ENCODE measurements at regions not wholly inside any gene's neighbourhood (a gene's known extent, or its start where the extent isn't known, plus 50 kb on each side); places are given as distances from the start of the nearest gene placed in this dataset.

DNA sequence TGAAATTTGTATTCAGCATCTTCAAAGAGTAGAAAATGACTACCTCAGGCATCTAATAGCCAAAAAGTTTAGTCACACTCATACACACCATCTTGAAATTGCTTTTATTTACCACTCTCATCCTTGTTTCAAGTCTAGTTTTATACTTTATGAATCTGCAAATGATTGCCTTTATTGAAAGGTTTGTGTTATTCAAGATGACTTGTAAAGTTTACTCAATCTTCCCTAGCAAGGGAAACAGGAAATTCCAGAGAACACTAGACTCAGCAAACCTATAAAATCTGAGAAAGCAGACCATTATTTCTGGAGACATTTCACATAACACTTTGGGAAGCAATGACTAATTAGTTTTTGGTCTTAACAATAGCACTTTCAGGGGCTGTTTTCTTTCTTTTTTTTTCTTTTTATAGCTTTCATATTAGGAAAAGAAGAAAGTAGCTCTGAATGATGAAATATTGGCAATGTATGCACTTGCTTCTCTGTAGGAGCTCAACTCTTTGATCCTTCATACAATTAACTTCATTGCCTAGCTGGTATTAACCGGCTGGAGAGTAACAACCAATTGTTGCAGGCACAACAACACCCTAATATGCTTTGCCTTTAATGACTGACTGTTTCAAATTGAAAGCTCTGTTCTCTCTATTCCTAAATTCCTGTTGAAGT lies 68.9 kb upstream of the HDAC9 start:
- FAIRE-seq: peak; percentile 60
- H3K4me3 ChIP-seq (ENCODE audit: low read length in 3 of 3): no peak overlapping the region

DNA sequence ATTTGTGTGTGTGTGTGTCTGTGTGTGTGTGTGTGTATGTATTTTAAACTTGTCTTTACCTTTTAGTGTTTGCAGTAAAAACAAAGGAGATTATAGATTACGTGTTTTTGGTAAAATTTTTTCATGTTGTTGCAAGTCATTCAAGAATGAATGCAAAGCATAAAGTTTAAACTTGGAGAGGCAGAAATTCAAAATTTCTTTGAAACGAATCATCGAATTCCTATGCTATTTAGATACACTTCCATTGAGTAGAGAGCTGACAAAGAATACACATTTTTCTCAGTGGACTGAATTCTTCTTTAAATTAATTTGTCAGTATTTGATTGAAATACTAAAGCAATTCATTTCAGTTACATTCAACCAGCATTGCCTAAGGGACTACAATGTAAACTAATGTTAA lies 66.0 kb upstream of the HDAC9 start:
- no peaks in the 10 kb centered on the region for H3K9me3 ChIP-seq (ENCODE audit: control insufficient read depth in 2 of 3, insufficient read depth in 1 of 3, low read length in 3 of 3)
- intact Hi-C loops (cut with DNase I): no loop called here
- no peaks in the 10 kb centered on the region for H3K27me3 ChIP-seq (ENCODE audit: control insufficient read depth, insufficient read depth, low read length)
- H3K27ac ChIP-seq (ENCODE audit: low read depth in 2 of 2, low read length in 2 of 2): no peak overlapping the region
- no peaks in the 10 kb centered on the region for H3K36me3 ChIP-seq (ENCODE audit: control insufficient read depth in 2 of 3, insufficient read depth in 3 of 3, low read length in 3 of 3)
- H3K4me1 ChIP-seq (ENCODE audit: control insufficient read depth in 2 of 3, insufficient read depth in 2 of 3, low read depth in 1 of 3, low read length in 3 of 3): peaks cover 0 to 6% (median 2%) of the 10 kb centered on the region in 3 donors
- DNase-seq (no peak), FAIRE-seq (no peak)
- TF ChIP-seq, protein P1, sequence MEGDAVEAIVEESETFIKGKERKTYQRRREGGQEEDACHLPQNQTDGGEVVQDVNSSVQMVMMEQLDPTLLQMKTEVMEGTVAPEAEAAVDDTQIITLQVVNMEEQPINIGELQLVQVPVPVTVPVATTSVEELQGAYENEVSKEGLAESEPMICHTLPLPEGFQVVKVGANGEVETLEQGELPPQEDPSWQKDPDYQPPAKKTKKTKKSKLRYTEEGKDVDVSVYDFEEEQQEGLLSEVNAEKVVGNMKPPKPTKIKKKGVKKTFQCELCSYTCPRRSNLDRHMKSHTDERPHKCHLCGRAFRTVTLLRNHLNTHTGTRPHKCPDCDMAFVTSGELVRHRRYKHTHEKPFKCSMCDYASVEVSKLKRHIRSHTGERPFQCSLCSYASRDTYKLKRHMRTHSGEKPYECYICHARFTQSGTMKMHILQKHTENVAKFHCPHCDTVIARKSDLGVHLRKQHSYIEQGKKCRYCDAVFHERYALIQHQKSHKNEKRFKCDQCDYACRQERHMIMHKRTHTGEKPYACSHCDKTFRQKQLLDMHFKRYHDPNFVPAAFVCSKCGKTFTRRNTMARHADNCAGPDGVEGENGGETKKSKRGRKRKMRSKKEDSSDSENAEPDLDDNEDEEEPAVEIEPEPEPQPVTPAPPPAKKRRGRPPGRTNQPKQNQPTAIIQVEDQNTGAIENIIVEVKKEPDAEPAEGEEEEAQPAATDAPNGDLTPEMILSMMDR (IDR thresholded peaks at IDR 0.05; ENCODE audit: borderline replicate concordance, extremely low read depth, insufficient read depth): no peak
- no peak overlapping the region for H3K4me3 ChIP-seq (ENCODE audit: low read length in 3 of 3)
- no peak overlapping the region for H3K9ac ChIP-seq (ENCODE audit: low read length in 3 of 3)

More for the DNA sequence above, 68.9 kb upstream of the HDAC9 start:
- DNase-seq: peak in 2 of 5 donors; percentile 56 to 61
- Histone ChIP-seq H3K27ac (ENCODE audit: low read depth in 2 of 2, low read length in 2 of 2) (no peak overlapping the region), H3K9me3 (ENCODE audit: control insufficient read depth in 2 of 3, insufficient read depth in 1 of 3, low read length in 3 of 3) (no peaks in the 10 kb centered on the region), H3K27me3 (ENCODE audit: control insufficient read depth, insufficient read depth, low read length) (no peaks in the 10 kb centered on the region), H3K36me3 (ENCODE audit: control insufficient read depth in 2 of 3, insufficient read depth in 3 of 3, low read length in 3 of 3) (no peaks in the 10 kb centered on the region), H3K9ac (ENCODE audit: low read length in 3 of 3) (no peak overlapping the region), H3K4me1 (ENCODE audit: control insufficient read depth in 2 of 3, insufficient read depth in 2 of 3, low read depth in 1 of 3, low read length in 3 of 3) (peaks cover 2 to 6% (median 4%) of the 10 kb centered on the region in 3 donors)
- TF ChIP-seq, protein P1 (IDR thresholded peaks at IDR 0.05; ENCODE audit: borderline replicate concordance, extremely low read depth, insufficient read depth): no peak
- intact Hi-C loops (cut with DNase I): no loop called here

GRCh38 chr7:18430810-18431209 lies 64.7 kb upstream of the HDAC9 start:
- Histone ChIP-seq H3K4me3 (ENCODE audit: low read length in 3 of 3) (no peak overlapping the region), H3K9ac (ENCODE audit: low read length in 3 of 3) (no peak overlapping the region), H3K36me3 (ENCODE audit: control insufficient read depth in 2 of 3, insufficient read depth in 3 of 3, low read length in 3 of 3) (no peaks in the 10 kb centered on the region), H3K9me3 (ENCODE audit: control insufficient read depth in 2 of 3, insufficient read depth in 1 of 3, low read length in 3 of 3) (no peaks in the 10 kb centered on the region), H3K27me3 (ENCODE audit: control insufficient read depth, insufficient read depth, low read length) (no peaks in the 10 kb centered on the region), H3K27ac (ENCODE audit: low read depth in 2 of 2, low read length in 2 of 2) (no peak overlapping the region), H3K4me1 (ENCODE audit: control insufficient read depth in 2 of 3, insufficient read depth in 2 of 3, low read depth in 1 of 3, low read length in 3 of 3) (peaks cover 0 to 6% (median 2%) of the 10 kb centered on the region in 3 donors)
- DNase-seq (no peak), FAIRE-seq (no peak)
- intact Hi-C loops (cut with DNase I): no loop called here
- TF ChIP-seq, protein P1 (IDR thresholded peaks at IDR 0.05; ENCODE audit: borderline replicate concordance, extremely low read depth, insufficient read depth): no peak

GRCh38 chr7:18434171-18434570 lies 61.4 kb upstream of the HDAC9 start:
- no peak for FAIRE-seq

More at GRCh38 chr7:18434171-18434570, 61.4 kb upstream of the HDAC9 start:
- DNase-seq: no peak
- intact Hi-C loops (cut with DNase I): no loop called here
- Histone ChIP-seq H3K9ac (ENCODE audit: low read length in 3 of 3) (no peak overlapping the region), H3K36me3 (ENCODE audit: control insufficient read depth in 2 of 3, insufficient read depth in 3 of 3, low read length in 3 of 3) (no peaks in the 10 kb centered on the region), H3K9me3 (ENCODE audit: control insufficient read depth in 2 of 3, insufficient read depth in 1 of 3, low read length in 3 of 3) (no peaks in the 10 kb centered on the region), H3K27me3 (ENCODE audit: control insufficient read depth, insufficient read depth, low read length) (no peaks in the 10 kb centered on the region), H3K4me1 (ENCODE audit: control insufficient read depth in 2 of 3, insufficient read depth in 2 of 3, low read depth in 1 of 3, low read length in 3 of 3) (no peaks in the 10 kb centered on the region), H3K27ac (ENCODE audit: low read depth in 2 of 2, low read length in 2 of 2) (no peak overlapping the region), H3K4me3 (ENCODE audit: low read length in 3 of 3) (no peak overlapping the region)
- TF ChIP-seq, protein P1 (IDR thresholded peaks at IDR 0.05; ENCODE audit: borderline replicate concordance, extremely low read depth, insufficient read depth): no peak

Measured in kidney (tissue), 13 donors.